Smooth muscle cell (in vitro differentiated cells): ENCODE measurements at regions not wholly inside any gene's neighbourhood (a gene's known extent, or its start where the extent isn't known, plus 50 kb on each side); places are given as distances from the start of the nearest gene placed in this dataset.
A peak's percentile ranks its signal among the peaks of the same experiment; 100 is the strongest.

ENCODE experiments used
- DNase-seq: peaks from one replicate; lab custom pipeline; 2025; ENCODE audit not compliant: unreplicated experiment; lab: John Stamatoyannopoulos, UW
- H2AFZ ChIP-seq: fragments of 200-600 bp; sonication (generic); 2 replicates; pipeline ENCODE4 v1.6.0; 2016; ENCODE audit warnings: antibody characterized with exemption, low read depth, mild to moderate bottlenecking
- H3F3A ChIP-seq: fragments of 200-600 bp; sonication (generic); 2 replicates; pipeline ENCODE4 v1.6.0; 2017; ENCODE audit warnings: antibody characterized with exemption, low read depth
- H3K27ac ChIP-seq: fragments of 200-600 bp; sonication (generic); 2 replicates; pipeline ENCODE4 v1.5.1; 2016; ENCODE audit warnings: low read depth, mild to moderate bottlenecking
- H3K27me3 ChIP-seq: fragments of 200-600 bp; sonication (generic); 2 replicates; pipeline ENCODE4 v1.6.1; 2016; ENCODE audit warnings: low read depth, mild to moderate bottlenecking
- H3K36me3 ChIP-seq: fragments of 200-600 bp; sonication (generic); 2 replicates; pipeline ENCODE4 v1.5.1; 2016; ENCODE audit warnings: low read depth
- H3K4me1 ChIP-seq: fragments of 200-600 bp; sonication (generic); 2 replicates; pipeline ENCODE4 v1.5.1; 2016; ENCODE audit warnings: low read depth
- H3K4me2 ChIP-seq: fragments of 200-600 bp; sonication (generic); 2 replicates; pipeline ENCODE4 v1.6.0; 2016; ENCODE audit warnings: mild to moderate bottlenecking
- H3K4me3 ChIP-seq: fragments of 200-600 bp; sonication (generic); 2 replicates; pipeline ENCODE4 v1.5.1; 2016; ENCODE audit warnings: mild to moderate bottlenecking
- H3K79me2 ChIP-seq: fragments of 200-600 bp; sonication (generic); 2 replicates; pipeline ENCODE4 v1.6.0; 2016; ENCODE audit warnings: low read depth, mild to moderate bottlenecking
- H3K9ac ChIP-seq: fragments of 200-600 bp; sonication (generic); 2 replicates; pipeline ENCODE4 v1.6.0; 2016; ENCODE audit warnings: low read depth
- H3K9me3 ChIP-seq: fragments of 200-600 bp; sonication (generic); replicated peaks from 2 replicates; pipeline ENCODE4 v1.5.1; 2016; ENCODE audit warnings: low read depth
- H4K20me1 ChIP-seq: fragments of 200-600 bp; sonication (generic); 2 replicates; pipeline ENCODE4 v1.6.0; 2016; ENCODE audit warnings: low read depth
- CTCF ChIP-seq: fragments of 200-600 bp; sonication (generic); IDR thresholded peaks from 2 replicates; pipeline ENCODE4 v1.5.1; 2017; ENCODE audit warnings: borderline replicate concordance, mild to moderate bottlenecking, antibody characterized with exemption; ENCODE audit not compliant: insufficient read depth, poor library complexity, severe bottlenecking
- WGBS: methylation state at CpG from one replicate; pipeline ENCODE4 v1.1.7; 2016; ENCODE audit warnings: low lambda C conversion rate; 5-methylcytosine and 5-hydroxymethylcytosine counted together

GRCh38 chr14:81765651-81766275 is 232.1 kb upstream of the SEL1L start:
- no peaks in the 10 kb centered on the region for H3K27me3 ChIP-seq
- DNase-seq: no peak
- no peak for TF ChIP-seq CTCF
- 64% methylated on average over 3 of the region's 3 CpGs for WGBS
- H3K27ac ChIP-seq: no peak overlapping the region
- H3K9ac ChIP-seq: no peak overlapping the region
- H4K20me1 ChIP-seq: no peaks in the 10 kb centered on the region
- H3K4me1 ChIP-seq: peaks cover 8% of the 10 kb centered on the region
- H3K4me3 ChIP-seq: no peak overlapping the region
- peak overlapping the region; percentile 30 for H2AFZ ChIP-seq
- H3K9me3 ChIP-seq: no peaks in the 10 kb centered on the region
- peaks cover 5% of the 10 kb centered on the region for H3F3A ChIP-seq
- H3K36me3 ChIP-seq: no peaks in the 10 kb centered on the region
- H3K79me2 ChIP-seq: no peaks in the 10 kb centered on the region
- no peak overlapping the region for H3K4me2 ChIP-seq

- WGBS: 64% methylated on average over 4 of the region's 4 CpGs
- peaks cover 5% of the 10 kb centered on the region for H3F3A ChIP-seq
- no peak overlapping the region for H3K9ac ChIP-seq
Measured at GRCh38 chr14:81766321-81766915, 232.8 kb upstream of the SEL1L start.

GRCh38 chr14:81767266-81767995 is 233.8 kb upstream of the SEL1L start:
- Histone ChIP-seq H3K4me1 (peaks cover 8% of the 10 kb centered on the region), H3K27ac (no peak overlapping the region), H3K4me3 (no peak overlapping the region), H3K27me3 (no peaks in the 10 kb centered on the region), H3K4me2 (no peak overlapping the region), H3K9me3 (no peaks in the 10 kb centered on the region), H3K36me3 (no peaks in the 10 kb centered on the region), H3K9ac (no peak overlapping the region), H3F3A (peaks cover 5% of the 10 kb centered on the region), H3K79me2 (no peaks in the 10 kb centered on the region), H2AFZ (no peak overlapping the region), H4K20me1 (no peaks in the 10 kb centered on the region)
- 75% methylated on average over 2 of the region's 2 CpGs for WGBS
- TF ChIP-seq CTCF: no peak
- no peak for DNase-seq

More at GRCh38 chr14:81766321-81766915, 232.8 kb upstream of the SEL1L start:
- Histone ChIP-seq H3K36me3 (no peaks in the 10 kb centered on the region), H3K9me3 (no peaks in the 10 kb centered on the region), H3K4me1 (peaks cover 8% of the 10 kb centered on the region), H3K79me2 (no peaks in the 10 kb centered on the region), H3K27ac (no peak overlapping the region), H3K27me3 (no peaks in the 10 kb centered on the region), H3K4me2 (no peak overlapping the region), H3K4me3 (no peak overlapping the region), H2AFZ (peak overlapping the region; percentile 30), H4K20me1 (no peaks in the 10 kb centered on the region)
- no peak for TF ChIP-seq CTCF
- DNase-seq: no peak
